NCI-H2107 treated with DMSO at 0.1 percent for 48 hours (cell line): ENCODE measurements at regions not wholly inside any gene's neighbourhood (a gene's known extent, or its start where the extent isn't known, plus 50 kb on each side); places are given as distances from the start of the nearest gene placed in this dataset.

ENCODE experiments used
- DNase-seq: peaks from one replicate; lab custom pipeline; 2025; ENCODE audit not compliant: unreplicated experiment; lab: John Stamatoyannopoulos, UW

DNA sequence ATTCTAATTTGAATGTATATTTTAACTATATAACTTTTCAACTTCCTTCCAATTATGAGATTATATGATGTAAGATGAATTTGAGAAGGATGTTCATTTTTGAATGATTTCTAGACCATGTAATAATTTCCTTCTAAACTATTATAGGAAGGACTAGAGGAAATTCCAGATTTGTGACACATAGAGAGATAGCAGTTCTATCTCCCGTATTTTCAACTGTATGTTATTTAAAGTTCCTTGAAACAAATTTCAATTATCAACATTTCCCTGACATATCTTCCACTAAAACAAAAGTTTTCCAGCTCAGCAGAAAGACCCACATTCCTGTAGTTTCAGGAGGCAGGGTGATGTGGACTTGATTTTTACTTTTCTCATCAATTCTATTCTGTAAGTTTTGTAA, 396.7 kb upstream of the C1orf87 start:
- DNase-seq, result no peak

DNA sequence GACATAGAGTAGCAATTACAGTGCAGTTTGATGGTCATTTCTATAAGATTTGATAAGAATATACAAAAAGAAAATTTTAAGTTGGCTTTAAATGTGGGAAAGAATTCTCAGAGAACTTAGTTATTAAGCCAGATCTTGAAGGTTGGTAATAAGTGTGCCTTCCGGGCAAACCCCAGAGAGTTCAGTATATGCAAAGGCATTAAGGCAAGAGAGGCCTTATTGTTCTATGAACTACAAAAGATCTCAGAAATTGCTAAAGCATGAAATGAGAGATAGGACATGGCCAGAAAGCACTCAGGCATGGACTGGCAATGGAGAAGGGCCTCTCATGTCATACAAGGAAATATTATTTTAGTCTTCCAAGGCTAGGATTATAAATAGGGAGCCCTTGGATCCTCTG, 390.2 kb upstream of the C1orf87 start:
- DNase-seq, result no peak

DNA sequence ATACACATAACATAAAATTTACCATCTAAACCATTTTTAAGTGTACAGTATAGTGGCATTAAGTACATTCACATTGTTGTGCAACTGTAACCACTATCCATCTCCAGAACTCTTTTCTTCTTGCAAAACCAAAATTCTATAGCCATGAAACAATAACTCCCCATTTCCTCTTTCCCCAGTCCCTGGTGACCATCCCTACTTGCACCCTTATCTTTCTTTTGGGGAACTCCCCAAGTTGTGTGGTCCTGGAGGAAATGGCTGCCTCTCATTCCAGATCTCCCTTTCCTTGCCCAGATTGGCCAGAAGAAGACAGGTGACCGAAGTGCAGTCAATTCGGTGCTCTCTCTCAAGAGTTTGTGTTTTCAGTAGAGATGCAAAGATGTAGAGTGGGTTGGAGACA, 389.6 kb upstream of the C1orf87 start:
- no peak for DNase-seq

DNA sequence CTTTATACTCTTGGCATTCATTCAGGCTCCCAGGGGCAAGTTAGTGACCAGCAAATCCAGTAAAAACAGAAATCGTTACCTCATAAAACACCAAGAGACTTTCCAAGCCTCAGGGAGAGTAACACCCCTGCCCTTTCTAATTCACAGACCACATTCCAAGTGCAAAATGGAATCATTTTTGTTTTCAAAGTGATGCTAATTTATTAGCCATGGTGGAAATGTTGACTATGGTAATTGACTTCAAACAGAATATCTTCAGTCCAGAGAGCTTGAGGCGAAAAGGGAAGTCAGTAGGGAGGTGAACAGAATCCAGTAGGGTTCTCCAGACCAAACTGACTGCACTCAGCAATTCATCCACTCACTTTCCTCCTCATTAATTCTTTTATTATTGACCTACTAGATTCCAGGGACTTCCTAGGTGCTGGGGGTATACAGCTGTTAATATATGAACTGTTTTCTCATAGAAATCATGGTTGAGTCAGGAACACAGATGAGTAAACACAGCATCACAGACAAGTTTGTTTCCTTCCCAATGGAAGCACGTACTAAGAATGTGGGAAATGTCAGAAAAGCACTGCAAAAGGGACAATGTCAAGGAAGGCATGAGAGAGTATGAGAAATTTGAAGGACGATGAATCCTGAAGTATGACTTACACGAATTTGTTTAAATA, 388.5 kb upstream of the C1orf87 start:
- no peak for DNase-seq

DNA sequence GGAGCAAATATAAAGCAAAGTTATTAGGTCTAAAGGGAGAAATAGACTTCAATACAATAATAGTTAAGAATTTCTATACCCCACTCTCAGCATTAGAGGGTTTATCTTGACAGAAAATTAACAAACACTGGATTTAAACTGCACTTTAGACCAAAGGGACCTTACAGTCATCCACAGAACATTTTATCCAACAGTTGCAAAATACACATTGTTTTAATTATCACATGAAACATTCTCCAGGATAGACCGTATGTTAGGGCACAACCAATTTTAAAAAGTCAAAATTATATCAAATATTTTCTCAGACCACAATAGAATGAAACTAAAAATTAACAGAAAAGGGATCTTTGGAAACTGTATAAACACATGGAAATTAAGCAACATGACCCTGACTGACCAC, 384.5 kb upstream of the C1orf87 start:
- DNase-seq, result no peak

DNA sequence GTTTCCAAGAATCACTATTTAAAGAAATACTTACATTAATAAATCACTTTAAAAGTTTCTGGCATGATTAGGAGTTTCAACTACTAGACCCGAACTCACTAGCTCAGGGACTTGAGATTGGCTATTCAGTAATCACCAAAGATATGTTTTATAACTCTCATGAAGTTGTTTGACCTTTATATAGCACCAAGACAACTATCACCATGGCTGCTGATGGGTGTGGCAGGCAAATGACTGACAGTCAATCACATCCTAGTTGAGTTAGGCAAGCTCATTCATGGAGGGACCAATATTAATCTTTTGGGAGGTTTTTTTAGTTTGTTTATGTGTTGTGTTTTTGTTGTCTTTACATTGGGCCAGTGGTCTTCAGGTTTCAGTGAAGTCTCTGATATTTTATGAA, 376.3 kb upstream of the C1orf87 start:
- no peak for DNase-seq

DNA sequence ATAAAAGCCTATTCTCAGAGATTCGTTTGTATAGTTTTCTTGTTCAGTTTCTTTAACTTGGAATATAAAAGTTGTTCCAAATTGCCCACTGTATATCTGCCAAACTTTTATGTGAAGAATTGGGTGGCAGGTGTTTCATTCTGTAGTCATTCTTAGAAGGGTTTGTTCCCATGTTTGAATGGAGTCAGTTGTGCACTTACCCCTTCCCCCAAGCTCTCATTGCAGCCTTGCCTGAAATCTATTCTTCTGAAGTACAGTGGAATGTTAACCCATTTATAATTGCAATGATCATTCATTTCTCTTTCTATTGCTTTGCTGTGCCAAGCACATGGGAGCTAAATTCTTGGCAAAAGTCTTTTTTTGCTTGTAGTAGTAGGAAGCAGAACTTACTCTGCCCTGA, 375.3 kb upstream of the C1orf87 start:
- DNase-seq, result no peak

DNA sequence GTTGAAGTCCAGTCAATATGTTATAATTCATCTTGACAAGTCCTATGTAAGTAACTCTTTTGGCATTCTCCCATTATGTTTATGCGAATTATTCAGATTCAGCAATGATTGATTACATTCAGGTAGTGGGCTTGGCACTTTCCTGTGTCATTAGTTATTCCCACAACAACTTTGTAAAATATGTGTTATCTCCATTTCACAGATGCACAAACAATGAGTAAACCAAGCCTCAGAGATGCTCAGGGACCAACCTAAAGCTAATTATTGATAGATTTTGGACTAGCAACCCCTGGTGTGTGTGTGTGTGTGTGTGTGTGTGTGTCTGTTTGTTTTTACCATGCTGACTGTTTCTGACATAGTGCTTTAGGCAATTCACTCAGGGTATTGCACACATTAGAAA, 371.1 kb upstream of the C1orf87 start:
- no peak for DNase-seq

DNA sequence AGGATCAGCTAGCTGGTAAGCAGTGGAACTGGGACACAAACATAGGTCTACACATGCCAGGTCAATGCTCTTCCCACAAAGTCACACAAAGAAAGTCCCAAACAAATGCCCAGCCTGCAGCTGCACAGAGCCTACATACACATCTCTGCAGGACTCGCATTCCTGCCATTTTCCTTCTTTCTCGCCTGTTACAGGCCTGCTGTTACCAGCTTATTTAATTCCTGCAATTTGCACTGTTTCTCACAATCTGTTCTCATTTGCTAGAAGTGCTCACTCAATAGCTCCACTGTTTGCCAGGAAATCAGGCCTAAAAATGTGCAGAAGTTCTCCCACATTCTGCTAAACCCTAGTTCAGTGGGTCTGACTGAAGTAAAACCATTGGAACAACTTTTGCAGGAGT, 362.6 kb upstream of the C1orf87 start:
- no peak for DNase-seq

DNA sequence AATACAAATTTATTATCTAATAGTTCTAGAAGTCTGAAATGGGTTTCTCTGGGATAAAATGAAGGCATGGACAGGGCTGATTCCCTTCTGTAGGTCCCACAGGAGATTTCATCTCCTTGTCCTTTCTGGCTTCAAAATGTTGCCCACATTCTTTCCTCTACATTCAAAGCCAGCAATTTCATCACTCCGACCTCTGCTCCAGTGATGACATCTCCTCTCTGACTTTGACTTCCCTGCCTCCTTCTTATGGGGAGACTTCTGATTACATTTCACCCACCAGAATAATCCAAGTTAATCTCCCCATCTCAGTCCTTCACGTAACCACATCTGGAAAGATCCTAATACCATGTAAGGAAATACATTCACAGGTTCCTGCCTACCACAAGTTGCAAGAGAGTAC, 358.0 kb upstream of the C1orf87 start:
- DNase-seq, result no peak

DNA sequence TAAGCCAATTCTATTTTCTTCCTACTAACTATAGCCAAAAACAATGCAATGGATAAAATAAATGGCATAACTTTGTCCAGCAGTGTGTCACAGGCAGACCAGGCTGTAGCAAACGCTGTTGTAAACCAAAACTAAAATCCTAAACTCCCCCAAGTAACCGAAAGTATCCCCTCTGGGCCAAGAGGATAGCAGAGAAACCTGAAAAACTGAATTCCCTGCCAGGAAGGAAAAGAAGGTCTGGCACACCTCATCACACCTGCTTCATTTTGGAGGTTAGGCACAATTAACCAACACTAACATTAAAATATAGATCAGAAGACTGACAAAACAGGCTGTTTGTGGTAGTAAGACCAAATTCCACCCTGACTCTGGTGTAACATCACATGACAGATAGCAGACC, 356.8 kb upstream of the C1orf87 start:
- DNase-seq, result no peak

DNA sequence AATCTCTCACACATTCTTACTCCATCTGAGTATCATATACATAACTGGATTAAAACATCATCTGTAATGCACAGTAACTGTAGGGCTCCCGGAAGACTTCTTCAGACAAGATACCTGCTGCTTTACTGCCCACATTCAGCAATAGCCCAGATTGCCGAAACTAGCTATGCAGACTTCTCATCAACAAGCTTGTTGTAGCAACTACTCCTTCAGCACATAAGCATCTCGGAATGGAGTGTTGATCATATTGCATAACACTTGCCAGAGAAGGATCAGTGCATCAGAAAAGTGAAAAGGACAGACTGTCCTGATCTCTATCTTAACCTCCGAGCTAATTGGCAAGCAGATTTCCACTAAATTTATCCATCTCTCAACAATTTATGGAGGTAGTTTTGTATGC, 354.6 kb upstream of the C1orf87 start:
- DNase-seq, result no peak

DNA sequence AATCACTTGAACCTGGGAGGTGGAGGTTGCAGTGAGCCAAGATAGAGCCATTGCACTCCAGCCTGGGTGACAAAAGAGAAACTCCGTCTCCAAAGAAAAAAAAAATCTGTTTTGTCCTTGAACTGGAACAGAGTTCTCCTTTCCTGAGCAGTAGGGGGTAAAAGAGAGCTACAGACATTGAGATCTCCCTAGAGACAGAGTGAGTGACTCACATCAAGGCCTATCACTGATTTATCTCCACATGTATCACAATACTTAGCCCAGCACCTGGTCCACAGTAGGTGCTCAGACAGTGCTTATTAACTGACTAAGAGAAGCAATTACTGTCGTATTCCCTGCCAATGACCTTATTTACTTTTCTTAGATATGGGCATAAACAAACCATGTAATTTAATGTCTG, 354.1 kb upstream of the C1orf87 start:
- DNase-seq, result no peak

DNA sequence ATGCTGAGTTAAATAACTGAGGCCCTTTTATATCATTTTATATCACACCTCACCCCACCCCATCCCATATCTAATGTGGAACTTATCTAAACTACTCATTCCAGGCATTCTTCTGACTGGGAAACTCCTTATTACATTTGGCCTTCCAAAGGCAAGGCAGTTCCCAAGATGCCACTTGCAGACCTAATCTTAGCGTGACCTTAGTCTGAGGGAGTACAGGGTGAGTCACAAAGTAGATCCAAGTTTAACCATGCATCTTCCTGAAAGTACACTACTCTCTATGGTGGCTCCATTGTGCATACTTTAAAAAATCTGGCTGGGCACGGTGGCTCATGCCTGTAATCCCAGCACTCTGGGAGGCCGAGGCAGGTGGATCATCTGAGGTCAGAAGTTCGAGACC, 353.6 kb upstream of the C1orf87 start:
- no peak for DNase-seq

DNA sequence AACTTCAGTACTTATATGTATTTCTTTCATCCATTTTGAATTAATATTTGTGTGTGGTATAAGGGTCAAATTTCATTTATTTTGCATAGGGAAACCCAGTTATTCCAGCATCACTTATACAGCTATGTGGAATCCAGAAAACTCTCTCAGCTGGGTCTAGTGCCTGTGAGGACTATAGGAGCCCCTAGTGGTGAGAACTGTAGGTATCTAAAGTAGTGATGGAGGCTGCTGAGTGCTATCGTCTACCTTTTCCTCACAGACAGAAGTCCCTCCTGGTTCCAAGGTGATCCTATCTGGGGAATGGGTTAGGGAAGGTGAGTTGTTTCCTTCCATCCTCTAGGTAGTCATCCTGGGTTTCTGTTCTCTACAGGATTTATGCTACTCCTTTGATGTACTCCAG, 352.0 kb upstream of the C1orf87 start:
- DNase-seq, result no peak

DNA sequence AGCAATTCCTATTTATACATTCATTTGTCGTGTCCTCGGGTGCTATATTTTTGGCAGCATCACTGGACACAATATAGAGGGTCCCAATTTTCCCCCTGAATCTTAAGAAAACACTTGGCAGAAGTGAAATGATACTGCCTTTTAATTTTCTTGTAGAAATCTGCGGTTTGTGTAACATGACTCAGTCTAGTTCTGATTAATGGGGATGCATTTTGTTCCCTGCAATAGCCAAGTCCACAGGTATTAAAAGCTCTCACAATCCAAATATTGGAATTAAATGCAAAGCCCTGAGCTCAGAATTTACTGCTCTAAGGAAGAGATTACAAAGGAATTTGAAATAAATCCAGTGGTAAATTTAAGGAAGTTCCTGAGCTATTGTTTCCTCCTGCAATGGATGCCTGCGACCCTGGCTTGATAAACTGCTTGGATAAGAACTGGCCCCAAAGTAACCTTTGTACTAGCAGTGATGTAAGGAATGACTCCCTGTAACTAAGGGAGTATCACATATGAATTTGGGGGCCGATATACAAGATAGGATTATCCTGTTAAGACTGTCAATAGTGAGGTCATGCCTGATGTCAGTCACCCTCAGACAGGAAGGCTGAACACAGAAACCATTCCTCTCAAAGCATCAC, 349.7 kb upstream of the C1orf87 start:
- no peak for DNase-seq

DNA sequence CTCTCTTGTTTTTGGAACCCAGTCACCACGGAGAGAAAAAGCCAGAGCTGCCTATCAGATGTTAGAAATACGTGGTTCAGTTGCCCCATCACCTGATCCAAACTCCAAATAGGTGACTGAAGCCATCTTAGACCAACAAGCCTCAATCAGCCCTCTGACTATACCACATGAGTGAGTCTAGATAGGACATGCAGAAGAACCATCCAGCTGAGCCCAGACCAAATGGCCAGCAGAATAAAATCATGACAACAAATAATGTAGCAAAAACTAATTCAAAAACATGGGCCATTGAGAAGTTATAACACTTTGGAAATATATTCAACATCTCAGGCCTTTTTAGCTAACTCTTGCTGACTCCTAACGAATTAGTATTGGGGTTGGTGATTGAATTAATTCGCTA, 348.4 kb upstream of the C1orf87 start:
- DNase-seq, result no peak

DNA sequence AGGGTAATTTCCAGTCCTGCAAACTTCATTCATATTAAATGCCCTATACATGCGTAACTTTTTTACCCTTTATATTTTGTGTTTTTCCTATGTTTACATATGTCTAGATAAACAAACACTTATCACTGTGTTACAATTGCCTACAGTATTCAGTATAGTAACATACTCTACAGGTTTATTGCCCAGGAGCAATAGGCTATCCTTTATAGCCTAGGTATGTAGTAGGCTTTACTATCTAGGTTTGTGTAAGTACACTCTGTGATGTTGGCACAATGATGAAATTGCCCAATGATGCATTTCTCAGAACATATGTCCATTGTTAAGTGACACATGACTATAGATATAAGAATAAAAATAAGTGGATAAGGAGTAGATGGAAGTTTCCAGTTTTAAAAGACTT, 345.5 kb upstream of the C1orf87 start:
- DNase-seq, result no peak

DNA sequence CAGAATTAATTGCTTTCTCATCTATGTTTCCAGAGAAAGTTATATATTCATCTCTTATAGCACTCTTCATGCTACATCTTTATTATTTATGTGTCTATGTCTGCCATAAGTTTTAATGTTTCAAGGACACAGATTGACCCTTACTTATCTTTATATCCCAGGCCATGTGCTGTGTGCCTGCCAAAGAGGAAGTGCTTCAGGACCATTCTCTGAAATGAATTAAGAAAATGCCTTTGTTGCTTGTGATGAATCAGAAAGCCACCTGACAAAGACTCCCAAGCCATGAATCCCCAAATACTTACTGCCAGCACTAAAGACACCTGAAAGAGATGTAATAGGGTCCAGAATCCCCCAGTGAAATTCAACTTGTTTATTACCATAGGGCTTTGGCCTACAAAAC, 342.1 kb upstream of the C1orf87 start:
- no peak for DNase-seq

DNA sequence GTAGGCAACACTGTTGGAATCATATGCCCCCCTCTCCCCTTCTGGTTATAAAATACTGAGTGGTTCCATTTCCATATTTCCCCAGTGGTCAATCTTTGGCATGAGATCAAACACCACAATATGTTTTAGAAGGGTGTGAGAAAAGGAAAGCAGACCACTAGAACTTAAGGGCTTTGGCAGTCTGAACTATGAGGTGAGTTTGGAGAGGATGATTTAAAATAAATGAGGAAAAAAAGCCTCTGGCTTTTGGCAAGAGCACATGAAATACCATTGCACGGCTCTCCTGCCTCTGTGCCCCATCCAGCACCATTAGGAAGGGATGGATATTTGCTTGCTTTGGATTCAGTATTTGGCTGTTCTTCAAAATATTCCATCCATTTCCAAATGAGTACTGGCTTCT, 339.5 kb upstream of the C1orf87 start:
- no peak for DNase-seq

DNA sequence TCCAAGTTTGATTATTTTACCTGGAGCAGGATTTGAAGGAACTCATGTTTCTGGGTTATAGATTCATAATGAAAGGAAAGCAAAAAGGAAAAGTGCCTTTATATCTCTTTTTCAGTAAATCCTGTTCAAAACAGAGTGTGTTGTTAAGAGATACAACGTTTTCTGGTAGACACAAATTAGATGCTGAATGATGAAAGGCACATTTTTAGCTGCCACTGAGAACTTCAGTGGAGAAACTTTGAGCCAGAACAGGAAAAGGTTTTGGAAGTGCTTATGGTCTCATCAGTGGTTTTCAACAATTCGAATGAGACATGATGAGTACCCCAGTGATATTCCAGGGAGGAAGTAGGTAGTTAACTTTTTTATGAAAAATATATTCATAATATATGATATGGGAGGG, 338.0 kb upstream of the C1orf87 start:
- no peak for DNase-seq

DNA sequence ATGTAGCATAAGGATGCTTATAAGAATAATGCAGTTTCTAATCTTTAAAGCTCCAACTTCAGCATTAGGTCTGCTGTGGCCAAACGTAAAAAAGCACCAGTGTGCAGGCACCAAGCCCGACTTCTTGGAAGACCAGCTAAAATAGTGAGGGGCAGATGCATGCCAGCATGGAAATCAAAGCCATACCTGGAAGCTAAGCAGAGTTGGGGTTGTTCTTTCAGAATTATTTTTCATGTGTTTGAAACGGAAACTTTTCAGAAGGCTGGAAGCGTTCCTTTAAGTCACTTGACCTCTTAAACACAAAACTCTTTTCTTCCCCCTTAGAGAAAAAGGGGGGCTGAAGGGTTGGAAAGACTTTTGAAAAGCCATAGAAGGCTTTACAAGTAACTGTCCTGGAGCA, 329.2 kb upstream of the C1orf87 start:
- DNase-seq, result no peak

DNA sequence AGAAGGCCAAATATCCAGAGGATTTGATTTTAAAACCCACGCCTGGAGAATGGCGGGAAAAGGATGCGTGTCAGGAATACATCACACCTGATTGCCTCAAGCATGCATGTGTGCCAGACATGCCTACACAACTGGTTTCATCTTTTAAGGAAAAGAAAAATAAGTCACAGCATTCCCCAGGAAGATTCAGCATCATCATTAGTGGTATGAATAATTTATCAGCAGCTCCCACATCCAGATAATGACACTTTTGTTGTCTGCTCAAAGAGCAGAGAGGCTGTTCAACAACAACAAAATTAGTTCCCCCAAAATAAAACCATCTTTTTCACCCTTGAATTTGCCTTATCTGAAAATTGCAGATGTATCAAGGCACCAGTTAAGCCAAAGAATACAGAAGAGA, 328.6 kb upstream of the C1orf87 start:
- no peak for DNase-seq
